ENCODE measurements at regions not wholly inside any gene's neighbourhood (a gene's known extent, or its start where the extent isn't known, plus 50 kb on each side); places are given as distances from the start of the nearest gene placed in this dataset.

DNA sequence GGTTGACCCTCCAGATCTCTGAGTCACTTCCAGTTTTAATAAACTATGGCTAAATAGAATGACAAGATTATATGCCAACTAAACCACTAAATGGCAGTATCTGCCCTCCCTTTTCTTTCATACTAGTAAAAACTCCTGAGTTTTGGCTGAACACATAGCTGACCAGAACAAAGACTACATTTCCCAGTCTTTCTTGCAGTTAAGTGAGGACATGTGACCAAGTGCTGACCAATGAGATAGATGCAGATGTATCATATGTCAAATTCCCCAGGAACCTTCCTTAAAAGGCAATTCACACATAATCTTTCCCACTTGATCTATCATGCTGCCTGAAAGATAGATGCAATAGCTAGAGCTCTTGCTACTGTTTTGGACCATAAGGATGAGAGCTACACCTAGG lies 191.3 kb downstream of the SHOX2 start:
- no peak overlapping the region for H3K9ac ChIP-seq (ENCODE audit: low read length)
- H2AFZ ChIP-seq (ENCODE audit: low read depth, low read length, poor library complexity, severe bottlenecking): no peak overlapping the region
- no peak for DNase-seq (ENCODE audit: low read depth, low spot score)
- no peak overlapping the region for H3K4me3 ChIP-seq (replicated peaks in 1 of 2; ENCODE audit: low read depth in 1 of 2, low read length in 2 of 2)
- H3K79me2 ChIP-seq (ENCODE audit: insufficient read depth, low read length): no peaks in the 10 kb centered on the region
- no peaks in the 10 kb centered on the region for H3K36me3 ChIP-seq (ENCODE audit: control insufficient read depth in 1 of 2, insufficient read depth in 2 of 2, low read length in 2 of 2)
- BruUV-seq (replicated peaks): no TSS peak
- POLR2A ChIA-PET: no interaction called here
- RAD21 ChIA-PET (ENCODE audit: low non-redundant PET in 1 of 2, low total read pairs in 2 of 2, uncharacterized antibody in 2 of 2, unreplicated experiment in 2 of 2): no interaction called here
- H3K9me3 ChIP-seq (ENCODE audit: control insufficient read depth in 1 of 2, insufficient read depth in 1 of 2, low read depth in 1 of 2, low read length in 2 of 2): no peaks in the 10 kb centered on the region
- no peaks in the 10 kb centered on the region for H3K27me3 ChIP-seq (ENCODE audit: insufficient read depth, low read length)
- no peaks in the 10 kb centered on the region for H4K20me1 ChIP-seq (ENCODE audit: insufficient read depth)
- no peak overlapping the region for H3K27ac ChIP-seq (ENCODE audit: low read depth, low read length)
- H3K9me2 ChIP-seq (ENCODE audit: insufficient read depth): no peaks in the 10 kb centered on the region
- H3K4me2 ChIP-seq (ENCODE audit: low read length): no peak overlapping the region
- peak; percentile 74 for TF ChIP-seq SRF (IDR thresholded peaks at IDR 0.05; ENCODE audit: low read depth)
- TF ChIP-seq, protein P1, sequence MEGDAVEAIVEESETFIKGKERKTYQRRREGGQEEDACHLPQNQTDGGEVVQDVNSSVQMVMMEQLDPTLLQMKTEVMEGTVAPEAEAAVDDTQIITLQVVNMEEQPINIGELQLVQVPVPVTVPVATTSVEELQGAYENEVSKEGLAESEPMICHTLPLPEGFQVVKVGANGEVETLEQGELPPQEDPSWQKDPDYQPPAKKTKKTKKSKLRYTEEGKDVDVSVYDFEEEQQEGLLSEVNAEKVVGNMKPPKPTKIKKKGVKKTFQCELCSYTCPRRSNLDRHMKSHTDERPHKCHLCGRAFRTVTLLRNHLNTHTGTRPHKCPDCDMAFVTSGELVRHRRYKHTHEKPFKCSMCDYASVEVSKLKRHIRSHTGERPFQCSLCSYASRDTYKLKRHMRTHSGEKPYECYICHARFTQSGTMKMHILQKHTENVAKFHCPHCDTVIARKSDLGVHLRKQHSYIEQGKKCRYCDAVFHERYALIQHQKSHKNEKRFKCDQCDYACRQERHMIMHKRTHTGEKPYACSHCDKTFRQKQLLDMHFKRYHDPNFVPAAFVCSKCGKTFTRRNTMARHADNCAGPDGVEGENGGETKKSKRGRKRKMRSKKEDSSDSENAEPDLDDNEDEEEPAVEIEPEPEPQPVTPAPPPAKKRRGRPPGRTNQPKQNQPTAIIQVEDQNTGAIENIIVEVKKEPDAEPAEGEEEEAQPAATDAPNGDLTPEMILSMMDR (IDR thresholded peaks at IDR 0.05 in 2 of 3, conservative IDR thresholded peaks at IDR 0.05 in 1 of 3; ENCODE audit: borderline replicate concordance in 1 of 3, insufficient read depth in 1 of 3, low read depth in 2 of 3, low read length in 2 of 3): no peak
- no peaks in the 10 kb centered on the region for H3K4me1 ChIP-seq (ENCODE audit: control insufficient read depth in 1 of 2, insufficient read depth in 2 of 2, low read length in 2 of 2)
- 0 out of 2 replicates have a peak, but pooled peaks have one; percentile 38 for ATAC-seq
- CTCF ChIA-PET: no interaction called here
- intact Hi-C loops (cut with micrococcal nuclease): no loop called here

DNA sequence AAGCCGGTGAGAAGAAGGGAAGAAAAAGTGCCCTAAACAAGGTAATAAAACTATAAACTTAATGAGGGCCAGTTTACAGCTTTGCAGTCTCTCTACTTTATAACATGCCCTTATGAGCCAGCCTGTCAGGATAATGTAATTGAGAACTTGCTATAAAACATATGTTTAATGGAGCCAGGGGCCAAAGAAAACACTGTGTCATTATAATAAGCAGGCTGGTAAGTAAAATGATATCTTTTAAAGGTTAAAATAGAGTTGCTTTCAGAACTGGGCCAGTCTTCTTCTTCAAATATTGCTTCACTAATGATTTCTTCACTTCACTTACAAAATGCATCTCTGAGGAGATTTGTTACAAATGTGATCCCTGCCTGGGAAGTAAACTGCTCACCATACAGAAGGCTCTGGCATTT lies 192.5 kb downstream of the SHOX2 start:
- no peaks in the 10 kb centered on the region for H3K9me3 ChIP-seq (ENCODE audit: control insufficient read depth in 1 of 2, insufficient read depth in 1 of 2, low read depth in 1 of 2, low read length in 2 of 2)
- intact Hi-C loops (cut with micrococcal nuclease): no loop called here
- no peak overlapping the region for H3K9ac ChIP-seq (ENCODE audit: low read length)
- no peak overlapping the region for H2AFZ ChIP-seq (ENCODE audit: low read depth, low read length, poor library complexity, severe bottlenecking)
- no peaks in the 10 kb centered on the region for H4K20me1 ChIP-seq (ENCODE audit: insufficient read depth)
- no peaks in the 10 kb centered on the region for H3K4me1 ChIP-seq (ENCODE audit: control insufficient read depth in 1 of 2, insufficient read depth in 2 of 2, low read length in 2 of 2)
- BruUV-seq (replicated peaks): no TSS peak
- ATAC-seq (no peak), DNase-seq (ENCODE audit: low read depth, low spot score) (no peak)
- no peaks in the 10 kb centered on the region for H3K27me3 ChIP-seq (ENCODE audit: insufficient read depth, low read length)
- no peak overlapping the region for H3K4me3 ChIP-seq (replicated peaks in 1 of 2; ENCODE audit: low read depth in 1 of 2, low read length in 2 of 2)
- H3K9me2 ChIP-seq (ENCODE audit: insufficient read depth): no peaks in the 10 kb centered on the region
- H3K4me2 ChIP-seq (ENCODE audit: low read length): no peak overlapping the region
- no peaks in the 10 kb centered on the region for H3K79me2 ChIP-seq (ENCODE audit: insufficient read depth, low read length)
- no peaks in the 10 kb centered on the region for H3K36me3 ChIP-seq (ENCODE audit: control insufficient read depth in 1 of 2, insufficient read depth in 2 of 2, low read length in 2 of 2)
- ChIA-PET POLR2A (no interaction called here), RAD21 (ENCODE audit: low non-redundant PET in 1 of 2, low total read pairs in 2 of 2, uncharacterized antibody in 2 of 2, unreplicated experiment in 2 of 2) (no interaction called here), CTCF (no interaction called here)
- H3K27ac ChIP-seq (ENCODE audit: low read depth, low read length): no peak overlapping the region
- TF ChIP-seq RAD21 (IDR thresholded peaks at IDR 0.05; ENCODE audit: low read depth) (no peak), TCF7L2 (IDR thresholded peaks at IDR 0.05; ENCODE audit: borderline replicate concordance, extremely low read depth, insufficient read depth, insufficient read length) (no peak), EZH2phosphoT487 (IDR thresholded peaks at IDR 0.05; ENCODE audit: borderline replicate concordance) (no peak), YY1 (IDR thresholded peaks at IDR 0.05; ENCODE audit: extremely low read depth, insufficient replicate concordance, low read depth, low read length) (no peak), ZNF274 (IDR thresholded peaks at IDR 0.05; ENCODE audit: low read depth, low read length) (no peak), SP1 (IDR thresholded peaks at IDR 0.05; ENCODE audit: low read depth) (no peak)
- TF ChIP-seq, protein P2, sequence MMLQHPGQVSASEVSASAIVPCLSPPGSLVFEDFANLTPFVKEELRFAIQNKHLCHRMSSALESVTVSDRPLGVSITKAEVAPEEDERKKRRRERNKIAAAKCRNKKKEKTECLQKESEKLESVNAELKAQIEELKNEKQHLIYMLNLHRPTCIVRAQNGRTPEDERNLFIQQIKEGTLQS (IDR thresholded peaks at IDR 0.05): no peak
- TF ChIP-seq, protein P3, sequence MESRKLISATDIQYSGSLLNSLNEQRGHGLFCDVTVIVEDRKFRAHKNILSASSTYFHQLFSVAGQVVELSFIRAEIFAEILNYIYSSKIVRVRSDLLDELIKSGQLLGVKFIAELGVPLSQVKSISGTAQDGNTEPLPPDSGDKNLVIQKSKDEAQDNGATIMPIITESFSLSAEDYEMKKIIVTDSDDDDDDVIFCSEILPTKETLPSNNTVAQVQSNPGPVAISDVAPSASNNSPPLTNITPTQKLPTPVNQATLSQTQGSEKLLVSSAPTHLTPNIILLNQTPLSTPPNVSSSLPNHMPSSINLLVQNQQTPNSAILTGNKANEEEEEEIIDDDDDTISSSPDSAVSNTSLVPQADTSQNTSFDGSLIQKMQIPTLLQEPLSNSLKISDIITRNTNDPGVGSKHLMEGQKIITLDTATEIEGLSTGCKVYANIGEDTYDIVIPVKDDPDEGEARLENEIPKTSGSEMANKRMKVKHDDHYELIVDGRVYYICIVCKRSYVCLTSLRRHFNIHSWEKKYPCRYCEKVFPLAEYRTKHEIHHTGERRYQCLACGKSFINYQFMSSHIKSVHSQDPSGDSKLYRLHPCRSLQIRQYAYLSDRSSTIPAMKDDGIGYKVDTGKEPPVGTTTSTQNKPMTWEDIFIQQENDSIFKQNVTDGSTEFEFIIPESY (IDR thresholded peaks at IDR 0.05; ENCODE audit: extremely low read depth, insufficient replicate concordance, low read length): no peak
- TF ChIP-seq, protein P4, sequence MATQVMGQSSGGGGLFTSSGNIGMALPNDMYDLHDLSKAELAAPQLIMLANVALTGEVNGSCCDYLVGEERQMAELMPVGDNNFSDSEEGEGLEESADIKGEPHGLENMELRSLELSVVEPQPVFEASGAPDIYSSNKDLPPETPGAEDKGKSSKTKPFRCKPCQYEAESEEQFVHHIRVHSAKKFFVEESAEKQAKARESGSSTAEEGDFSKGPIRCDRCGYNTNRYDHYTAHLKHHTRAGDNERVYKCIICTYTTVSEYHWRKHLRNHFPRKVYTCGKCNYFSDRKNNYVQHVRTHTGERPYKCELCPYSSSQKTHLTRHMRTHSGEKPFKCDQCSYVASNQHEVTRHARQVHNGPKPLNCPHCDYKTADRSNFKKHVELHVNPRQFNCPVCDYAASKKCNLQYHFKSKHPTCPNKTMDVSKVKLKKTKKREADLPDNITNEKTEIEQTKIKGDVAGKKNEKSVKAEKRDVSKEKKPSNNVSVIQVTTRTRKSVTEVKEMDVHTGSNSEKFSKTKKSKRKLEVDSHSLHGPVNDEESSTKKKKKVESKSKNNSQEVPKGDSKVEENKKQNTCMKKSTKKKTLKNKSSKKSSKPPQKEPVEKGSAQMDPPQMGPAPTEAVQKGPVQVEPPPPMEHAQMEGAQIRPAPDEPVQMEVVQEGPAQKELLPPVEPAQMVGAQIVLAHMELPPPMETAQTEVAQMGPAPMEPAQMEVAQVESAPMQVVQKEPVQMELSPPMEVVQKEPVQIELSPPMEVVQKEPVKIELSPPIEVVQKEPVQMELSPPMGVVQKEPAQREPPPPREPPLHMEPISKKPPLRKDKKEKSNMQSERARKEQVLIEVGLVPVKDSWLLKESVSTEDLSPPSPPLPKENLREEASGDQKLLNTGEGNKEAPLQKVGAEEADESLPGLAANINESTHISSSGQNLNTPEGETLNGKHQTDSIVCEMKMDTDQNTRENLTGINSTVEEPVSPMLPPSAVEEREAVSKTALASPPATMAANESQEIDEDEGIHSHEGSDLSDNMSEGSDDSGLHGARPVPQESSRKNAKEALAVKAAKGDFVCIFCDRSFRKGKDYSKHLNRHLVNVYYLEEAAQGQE (IDR thresholded peaks at IDR 0.05; ENCODE audit: low read depth): no peak
- TF ChIP-seq, protein P5, sequence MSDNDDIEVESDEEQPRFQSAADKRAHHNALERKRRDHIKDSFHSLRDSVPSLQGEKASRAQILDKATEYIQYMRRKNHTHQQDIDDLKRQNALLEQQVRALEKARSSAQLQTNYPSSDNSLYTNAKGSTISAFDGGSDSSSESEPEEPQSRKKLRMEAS (IDR thresholded peaks at IDR 0.05): no peak
